ENCODE measurements at regions not wholly inside any gene's neighbourhood (a gene's known extent, or its start where the extent isn't known, plus 50 kb on each side); places are given as distances from the start of the nearest gene placed in this dataset.
"Not testable (repeated sequence)": the region's sequence is repeated elsewhere in the genome, so short reads cannot be mapped to it uniquely, and the experiment has no call there.

DNA sequence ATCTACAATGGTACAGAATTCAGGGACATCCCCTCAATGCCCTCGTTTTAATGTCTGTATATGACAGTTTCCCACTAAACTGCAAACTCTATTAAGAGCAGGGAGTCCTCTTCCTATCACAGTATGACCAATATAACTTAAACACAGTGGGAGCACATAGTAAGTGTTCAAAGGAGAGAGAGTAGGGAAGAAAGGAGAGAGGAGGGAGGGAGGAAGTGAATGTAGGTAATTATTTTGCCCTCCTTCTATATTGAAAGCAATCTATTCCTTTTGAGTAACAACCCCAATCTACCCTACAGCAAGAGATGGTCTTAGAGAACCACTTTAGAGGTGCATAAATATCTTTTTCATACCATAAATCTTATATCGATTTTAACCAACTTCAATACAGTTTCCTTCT, 121.4 kb downstream of the MRPL39 start:
- DNase-seq = no peak

- no peak for DNase-seq
These were observed 139.4 kb downstream of the MRPL39 start for GRCh38 chr21:25467896-25468295.

GRCh38 chr21:25467071-25467470, 140.2 kb downstream of the MRPL39 start:
- DNase-seq = not testable (repeated sequence)

- DNase-seq = no peak
These were observed 140.8 kb downstream of the MRPL39 start for GRCh38 chr21:25466470-25466869.

- DNase-seq = no peak
These were observed 142.0 kb downstream of the MRPL39 start for GRCh38 chr21:25465263-25465662.

- peak in 1 of 2 donors; percentile 56 for DNase-seq
These were observed 143.0 kb downstream of the MRPL39 start for GRCh38 chr21:25464275-25464674.

DNA sequence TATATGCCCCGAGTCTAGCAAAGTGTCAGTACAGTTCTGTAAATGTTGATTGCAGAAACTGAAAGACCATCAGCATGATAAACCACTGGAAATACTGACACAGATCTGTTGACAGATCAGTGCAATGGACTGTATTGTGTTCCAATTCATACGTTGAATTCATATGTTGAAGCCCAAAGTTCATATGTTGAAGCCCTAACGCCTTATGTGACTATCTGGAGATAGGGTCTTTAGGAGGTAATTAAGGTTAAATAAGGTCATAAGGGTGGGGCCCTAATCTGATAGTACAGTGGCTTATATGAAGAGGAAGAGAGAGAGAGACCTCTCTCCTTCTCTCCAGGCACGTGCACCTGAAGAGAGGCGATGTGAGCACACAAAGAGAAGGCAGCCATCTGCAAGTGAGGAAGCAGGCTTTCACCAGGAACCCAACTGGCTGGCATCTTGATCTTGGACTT, 144.7 kb downstream of the MRPL39 start:
- peak in 1 of 2 donors; percentile 13 for DNase-seq

GRCh38 chr21:25461725-25462124, 145.6 kb downstream of the MRPL39 start:
- DNase-seq = no peak

DNA sequence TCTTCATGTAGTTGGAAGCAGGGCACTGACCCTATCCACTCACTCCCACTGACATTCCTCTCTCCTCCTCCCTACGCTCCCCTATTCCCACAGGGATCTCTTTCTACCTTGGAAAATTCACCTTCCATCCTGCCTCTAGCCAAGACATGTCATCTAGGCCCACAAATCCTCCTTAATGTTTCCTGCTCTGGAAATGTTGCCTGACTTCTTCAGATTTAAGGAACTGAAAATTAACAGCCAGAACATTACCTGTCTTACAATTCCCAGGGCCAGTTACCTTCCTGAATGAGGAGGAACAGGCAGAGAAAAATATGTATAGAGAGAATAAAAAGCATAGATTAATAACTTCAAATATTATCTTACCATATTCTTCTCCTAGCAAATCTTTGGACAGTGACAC, 147.3 kb downstream of the MRPL39 start:
- no peak for DNase-seq

GRCh38 chr21:25459365-25459764, 147.9 kb downstream of the MRPL39 start:
- no peak for DNase-seq

DNA sequence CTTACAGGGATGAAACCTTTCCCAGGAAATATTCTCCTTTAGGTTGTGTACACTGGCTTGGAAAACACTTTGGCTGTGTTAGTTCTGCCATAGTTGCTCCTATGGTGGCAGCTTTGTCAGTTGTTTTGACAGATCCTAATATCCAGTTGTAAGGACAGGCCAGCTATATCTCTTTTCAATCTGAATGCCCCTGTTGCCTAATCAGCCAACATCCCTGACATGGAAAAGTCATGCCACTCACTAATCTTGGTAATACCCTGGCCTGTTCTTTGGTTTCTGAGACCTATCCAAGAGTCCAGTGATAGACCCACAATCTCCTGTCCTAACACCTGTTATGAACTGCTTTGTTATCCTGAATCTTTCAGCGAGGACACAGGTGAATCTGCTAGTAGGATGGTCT, 148.8 kb downstream of the MRPL39 start:
- no peak for DNase-seq

GRCh38 chr21:25457946-25458345, 149.3 kb downstream of the MRPL39 start:
- no peak for DNase-seq

DNA sequence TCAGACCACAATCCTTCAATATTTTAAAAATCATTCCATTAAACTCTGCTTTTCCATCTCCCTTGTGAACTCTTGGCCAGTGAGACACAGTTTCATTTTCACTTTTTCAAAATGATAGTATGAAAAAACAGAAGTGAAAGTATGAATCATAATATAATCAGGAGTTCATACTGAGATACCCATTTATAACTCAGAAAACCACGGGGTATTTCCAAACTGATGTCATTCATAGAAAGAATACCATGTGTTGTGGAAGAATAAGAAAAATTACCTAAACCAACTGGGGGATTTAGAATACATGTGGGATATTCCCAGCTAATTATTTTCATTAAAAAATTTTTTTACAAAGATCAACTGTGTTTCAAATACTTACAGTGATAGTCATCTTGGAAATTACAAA, 149.9 kb downstream of the MRPL39 start:
- DNase-seq = peak in 1 of 2 donors; percentile 85

- peak; percentile 53 to 77 for DNase-seq
These were observed 150.6 kb downstream of the MRPL39 start for GRCh38 chr21:25456672-25457071.

DNA sequence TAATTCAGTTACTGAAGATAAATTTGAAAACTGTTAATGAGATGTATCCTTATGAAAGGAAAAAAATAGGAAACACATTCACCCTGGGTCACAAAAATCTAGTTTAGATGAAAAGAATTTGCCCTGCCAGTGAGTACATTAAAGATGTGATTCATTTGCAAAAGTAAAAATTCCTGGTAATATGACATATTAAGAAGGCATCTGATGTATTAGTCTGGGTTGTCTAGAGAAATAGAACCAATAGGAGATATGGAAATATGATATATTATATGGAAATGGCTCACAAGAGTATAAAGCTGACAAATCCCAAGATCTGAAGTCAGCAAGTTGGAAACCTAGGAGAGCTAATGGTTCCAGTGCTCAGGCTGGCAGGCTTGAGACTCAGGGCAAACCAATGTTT, 153.8 kb downstream of the MRPL39 start:
- no peak for DNase-seq

DNA sequence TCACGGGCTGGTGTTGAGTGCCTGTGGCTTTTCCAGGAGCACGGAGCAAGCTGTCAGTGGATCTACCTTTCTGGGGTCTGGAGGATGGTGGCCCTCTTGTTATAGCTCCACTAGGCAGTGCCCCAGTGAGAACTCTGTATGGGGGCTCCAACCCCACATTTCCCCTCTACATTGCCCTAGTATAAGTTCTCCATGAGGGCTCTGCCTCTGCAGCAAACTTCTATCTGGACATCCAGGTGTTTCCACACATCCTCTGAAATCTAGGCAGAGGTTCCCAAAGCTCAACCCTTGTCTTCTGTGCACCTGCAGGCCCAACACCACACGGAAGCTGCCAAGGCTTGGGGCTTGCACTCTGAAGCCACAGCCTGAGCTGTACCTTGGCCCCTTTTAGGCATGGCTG, 157.3 kb downstream of the MRPL39 start:
- DNase-seq = no peak

- DNase-seq = no peak
These were observed 165.4 kb downstream of the MRPL39 start for GRCh38 chr21:25441835-25442234.

GRCh38 chr21:25437465-25437864, 169.8 kb downstream of the MRPL39 start:
- DNase-seq = not testable (repeated sequence)

GRCh38 chr21:25428537-25428936, 178.7 kb downstream of the MRPL39 start:
- no peak for DNase-seq

DNA sequence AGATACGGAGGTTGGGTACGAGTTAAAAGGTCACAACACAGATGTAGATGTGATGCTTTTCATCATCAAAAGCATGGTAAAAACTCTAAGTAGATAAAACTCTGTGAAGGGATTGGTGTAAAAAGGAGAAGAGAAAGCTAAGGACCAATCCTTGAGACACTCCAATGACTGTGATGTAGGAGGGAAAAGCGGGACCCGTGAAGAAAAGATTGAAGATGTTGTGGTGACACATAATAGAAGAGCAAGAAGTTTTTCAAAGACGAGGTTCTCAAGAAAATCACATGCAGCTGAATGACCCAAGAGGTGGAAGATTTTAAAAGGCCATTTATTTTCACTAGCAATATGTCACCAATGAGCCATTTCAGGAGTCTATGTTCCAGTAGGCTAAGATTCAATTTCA, 179.5 kb downstream of the MRPL39 start:
- no peak for DNase-seq

DNA sequence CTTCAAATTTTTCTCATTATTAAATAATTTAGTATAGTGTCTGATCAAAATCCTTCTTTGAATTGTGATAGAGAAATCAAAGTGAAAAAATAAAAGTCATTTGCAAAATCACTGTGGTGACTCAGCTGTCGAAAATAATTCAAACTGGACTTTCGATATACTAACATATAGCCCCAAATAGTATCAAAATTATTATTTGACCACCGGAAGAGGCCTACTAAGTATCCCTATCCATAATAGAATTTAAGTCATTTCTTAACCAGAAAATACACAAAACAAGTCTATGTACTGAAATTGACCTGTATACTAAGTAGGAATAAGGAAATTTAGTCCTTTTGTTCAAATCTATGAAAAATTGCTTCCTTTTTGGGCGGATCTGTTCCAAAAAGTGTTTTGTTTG, 180.7 kb downstream of the MRPL39 start:
- no peak for DNase-seq

- no peak for DNase-seq
These were observed 182.1 kb downstream of the MRPL39 start for GRCh38 chr21:25425156-25425555.

GRCh38 chr21:25424634-25425033, 182.6 kb downstream of the MRPL39 start:
- no peak for DNase-seq

DNA sequence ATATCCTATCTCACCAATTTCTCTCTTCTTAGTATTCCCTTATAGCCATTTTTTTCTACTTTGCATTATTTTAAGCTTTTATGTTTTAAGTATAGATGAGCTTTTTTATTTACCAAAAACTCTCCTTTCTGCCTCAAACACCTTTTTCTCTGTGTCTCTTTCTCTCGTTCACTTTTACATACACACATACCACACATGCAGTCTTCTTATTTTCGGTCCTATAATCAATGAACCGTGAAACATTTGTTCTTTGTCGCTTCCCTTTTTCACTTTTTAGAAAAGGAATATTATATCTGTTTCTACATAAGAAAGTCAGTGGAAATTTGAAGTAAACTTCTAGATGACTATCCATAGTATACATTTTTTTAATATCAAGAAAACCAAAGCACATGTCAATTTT, 183.2 kb downstream of the MRPL39 start:
- no peak for DNase-seq

DNA sequence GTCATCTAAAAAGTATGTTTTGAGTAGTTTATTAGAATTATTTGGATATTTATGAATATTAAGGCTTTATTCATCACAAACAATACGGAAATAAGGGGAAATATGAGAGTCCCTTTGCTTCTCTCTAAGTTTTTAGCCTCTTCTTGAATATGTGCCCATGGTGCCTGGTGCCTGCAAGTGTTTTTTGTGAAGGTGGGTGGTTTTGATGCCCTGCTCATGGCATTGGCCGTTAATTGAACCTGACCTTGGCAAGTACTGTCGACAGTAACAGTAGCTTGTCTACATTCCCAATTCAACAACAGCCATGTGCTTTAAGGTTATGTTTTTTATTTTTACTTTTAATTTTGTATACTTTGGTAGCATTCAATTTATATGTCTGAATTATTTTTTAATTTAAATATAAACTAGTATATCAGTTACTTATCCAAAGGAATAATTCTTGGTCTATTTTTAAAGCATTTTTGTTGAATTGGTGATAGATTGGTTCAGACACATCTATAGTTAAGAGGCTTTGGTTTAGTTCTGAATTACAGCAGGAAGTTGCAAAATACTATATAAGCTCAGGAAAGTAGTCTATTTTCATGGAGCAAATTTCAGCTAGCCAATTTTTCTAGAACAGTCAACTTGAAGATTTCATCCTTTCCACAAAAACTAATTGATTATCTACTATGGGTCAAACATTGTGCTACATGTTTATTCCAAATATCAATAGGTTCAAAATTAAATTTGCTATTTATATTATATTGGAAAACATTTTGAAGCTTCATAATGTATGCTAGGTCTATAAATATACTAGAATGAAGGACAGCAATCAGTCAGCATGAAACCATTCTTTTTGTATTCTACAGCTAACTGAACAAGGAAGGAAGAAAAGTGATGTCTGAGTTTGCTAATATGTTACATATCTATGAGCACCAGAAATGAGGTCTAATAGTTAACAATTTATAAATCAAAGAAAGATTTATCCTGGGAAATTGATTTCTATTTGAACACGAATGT, 184.4 kb downstream of the MRPL39 start:
- DNase-seq = no peak

Data from CD4-positive, alpha-beta T cell treated with Interferon alpha-2 for 1 hour (primary cell).